ENCODE measurements at regions not wholly inside any gene's neighbourhood (a gene's known extent, or its start where the extent isn't known, plus 50 kb on each side); places are given as distances from the start of the nearest gene placed in this dataset.

- H2AFZ ChIP-seq (ENCODE audit: low read depth): no peak overlapping the region
- ChIA-PET CTCF (interaction anchor here (0.6 to 1.8 kb wide), 3 partner anchors 10 to 31 kb away, joined by 3 to 5 read pairs (median 4); no protein-coding TSS in a partner anchor), POLR2A (no interaction called here)
- H3K27me3 ChIP-seq (ENCODE audit: insufficient read depth): no peaks in the 10 kb centered on the region
- WGBS (ENCODE audit: low lambda C conversion rate): 81% methylated on average over 5 of the region's 5 CpGs
- H3K27ac ChIP-seq (ENCODE audit: low read depth in 2 of 2, low read length in 1 of 2): no peak overlapping the region; a peak in 1 of 4 replicates
- H3K4me1 ChIP-seq (ENCODE audit: control insufficient read depth in 1 of 2, insufficient read depth in 2 of 2, low read depth in 1 of 2, low read length in 1 of 2): peaks cover 2 to 5% of the 10 kb centered on the region in 2 experiments; a peak in 2 of 4 replicates
- no peaks in the 10 kb centered on the region for H4K20me1 ChIP-seq (ENCODE audit: insufficient read depth)
- no peak for TF ChIP-seq USF2 (IDR thresholded peaks at IDR 0.05; ENCODE audit: borderline replicate concordance, low read depth, low read length)
- TF ChIP-seq CTCF (IDR thresholded peaks at IDR 0.05): no peak
- TF ChIP-seq TEAD4 (IDR thresholded peaks at IDR 0.05; ENCODE audit: borderline replicate concordance, insufficient read depth): no peak
- no peak for TF ChIP-seq SIN3A (IDR thresholded peaks at IDR 0.05; ENCODE audit: borderline replicate concordance, low read depth, low read length)
- no peak for TF ChIP-seq ZBTB33 (IDR thresholded peaks at IDR 0.05; ENCODE audit: borderline replicate concordance, low read depth)
- TF ChIP-seq ELF1 (IDR thresholded peaks at IDR 0.05): no peak
- DNase-seq: no peak
- H3K79me2 ChIP-seq (ENCODE audit: insufficient read depth): no peaks in the 10 kb centered on the region
- H3K9me3 ChIP-seq: no peaks in the 10 kb centered on the region
- no peak overlapping the region for H3K4me3 ChIP-seq (ENCODE audit: low read depth in 2 of 2, low read length in 1 of 2)
- no peak overlapping the region for H3K4me2 ChIP-seq
- H3K36me3 ChIP-seq (replicated peaks in 1 of 2; ENCODE audit: control insufficient read depth in 1 of 2, insufficient read depth in 2 of 2, low read length in 1 of 2): no peaks in the 10 kb centered on the region
- H3F3A ChIP-seq (replicated peaks; ENCODE audit: insufficient read depth): no peaks in the 10 kb centered on the region
- no peaks in the 10 kb centered on the region for H3K9me2 ChIP-seq
- no peak overlapping the region for H3K9ac ChIP-seq
Measured at GRCh38 chr9:14396171-14396570, 82.2 kb upstream of the NFIB start.

GRCh38 chr9:14395317-14396082 is 81.6 kb upstream of the NFIB start:
- CTCF ChIA-PET: interaction anchor here (1.2 to 1.8 kb wide), 4 partner anchors 11 to 968 kb away, joined by 3 to 5 read pairs (median 4); no protein-coding TSS in a partner anchor
- no peaks in the 10 kb centered on the region for H3K27me3 ChIP-seq (ENCODE audit: insufficient read depth)
- H3K4me3 ChIP-seq (ENCODE audit: low read depth in 2 of 2, low read length in 1 of 2): no peak overlapping the region
- no peaks in the 10 kb centered on the region for H3K79me2 ChIP-seq (ENCODE audit: insufficient read depth)
- H3K27ac ChIP-seq (ENCODE audit: low read depth in 2 of 2, low read length in 1 of 2): no peak overlapping the region
- no peaks in the 10 kb centered on the region for H3F3A ChIP-seq (replicated peaks; ENCODE audit: insufficient read depth)
- peaks cover 2 to 5% of the 10 kb centered on the region in 2 experiments; a peak in 2 of 4 replicates for H3K4me1 ChIP-seq (ENCODE audit: control insufficient read depth in 1 of 2, insufficient read depth in 2 of 2, low read depth in 1 of 2, low read length in 1 of 2)
- no peaks in the 10 kb centered on the region for H3K9me3 ChIP-seq
- peak; percentile 23 for DNase-seq
- H3K36me3 ChIP-seq (replicated peaks in 1 of 2; ENCODE audit: control insufficient read depth in 1 of 2, insufficient read depth in 2 of 2, low read length in 1 of 2): no peaks in the 10 kb centered on the region
- no peak overlapping the region for H2AFZ ChIP-seq (ENCODE audit: low read depth)
- no peaks in the 10 kb centered on the region for H4K20me1 ChIP-seq (ENCODE audit: insufficient read depth)
- no peaks in the 10 kb centered on the region for H3K9me2 ChIP-seq
- WGBS (ENCODE audit: low lambda C conversion rate): 78% methylated on average over 11 of the region's 11 CpGs
- H3K9ac ChIP-seq: no peak overlapping the region
- no peak overlapping the region for H3K4me2 ChIP-seq
- POLR2A ChIA-PET: interaction anchor here (0.6 kb wide), 1 partner anchor 25 kb away, joined by 3 read pairs; no protein-coding TSS in a partner anchor
- TF ChIP-seq FOSL2 (IDR thresholded peaks at IDR 0.05; ENCODE audit: borderline replicate concordance, low read depth) (no peak), USF2 (IDR thresholded peaks at IDR 0.05; ENCODE audit: borderline replicate concordance, low read depth, low read length) (no peak), JUND (IDR thresholded peaks at IDR 0.05) (no peak), RAD21 (IDR thresholded peaks at IDR 0.05; ENCODE audit: low read length) (no peak), NRF1 (IDR thresholded peaks at IDR 0.05; ENCODE audit: low read depth, low read length) (no peak), MEF2A (IDR thresholded peaks at IDR 0.05; ENCODE audit: borderline replicate concordance, low read depth) (no peak), MXI1 (IDR thresholded peaks at IDR 0.05; ENCODE audit: low read depth, low read length) (no peak), REST (IDR thresholded peaks at IDR 0.05; ENCODE audit: low read depth, low read length) (no peak), SMC3 (IDR thresholded peaks at IDR 0.05; ENCODE audit: low read depth, low read length) (no peak), ELF1 (IDR thresholded peaks at IDR 0.05) (no peak), CHD2 (IDR thresholded peaks at IDR 0.05; ENCODE audit: low read length, partially characterized antibody) (no peak), RFX5 (IDR thresholded peaks at IDR 0.05; ENCODE audit: low read length) (no peak), TEAD4 (IDR thresholded peaks at IDR 0.05; ENCODE audit: borderline replicate concordance, insufficient read depth) (no peak)
